ENCODE measurements at regions not wholly inside any gene's neighbourhood (a gene's known extent, or its start where the extent isn't known, plus 50 kb on each side); places are given as distances from the start of the nearest gene placed in this dataset.
"Not testable (repeated sequence)": the region's sequence is repeated elsewhere in the genome, so short reads cannot be mapped to it uniquely, and the experiment has no call there.

GRCh38 chr16:26595199-26595598 is 471.5 kb upstream of the C16orf82 start:
- Histone ChIP-seq H3K27me3 (ENCODE audit: control insufficient read depth, insufficient read depth, low read length) (no peaks in the 10 kb centered on the region), H3K9me3 (ENCODE audit: control insufficient read depth, insufficient read depth, low read depth, low read length) (no peaks in the 10 kb centered on the region), H4K20me1 (ENCODE audit: control insufficient read depth, extremely low read depth, insufficient read depth, low read length) (no peaks in the 10 kb centered on the region), H2AFZ (ENCODE audit: low read length) (no peak overlapping the region), H3K4me1 (ENCODE audit: control insufficient read depth, extremely low read depth, insufficient read depth, low read length) (no peaks in the 10 kb centered on the region), H3K9ac (ENCODE audit: insufficient read depth, low read length) (no peak overlapping the region), H3K79me2 (ENCODE audit: control insufficient read depth, insufficient read depth, low read length) (no peaks in the 10 kb centered on the region), H3K27ac (ENCODE audit: insufficient read depth, low read length) (no peak overlapping the region), H3K36me3 (ENCODE audit: control insufficient read depth, insufficient read depth, low read length) (no peaks in the 10 kb centered on the region), H3K4me2 (ENCODE audit: extremely low read depth, insufficient read depth, low read length) (no peak overlapping the region), H3K4me3 (replicated peaks in 1 of 4; ENCODE audit: control extremely low read depth in 1 of 4, insufficient read depth in 1 of 4, low read depth in 3 of 4, low read length in 4 of 4) (no peak overlapping the region)
- TF ChIP-seq EZH2 (IDR thresholded peaks at IDR 0.05; ENCODE audit: low read length, missing control alignments) = no peak
- TF ChIP-seq CTCF (conservative IDR thresholded peaks at IDR 0.05 in 1 of 2, IDR thresholded peaks at IDR 0.05 in 1 of 2; ENCODE audit: low read depth in 1 of 2, low read length in 2 of 2) = no peak
- DNase-seq (ENCODE audit: low read depth in 2 of 2) = no peak

GRCh38 chr16:26596033-26596432 is 470.7 kb upstream of the C16orf82 start:
- not testable (repeated sequence) for H3K9me3 ChIP-seq (ENCODE audit: control insufficient read depth, insufficient read depth, low read depth, low read length); H3K9ac ChIP-seq (ENCODE audit: insufficient read depth, low read length); H3K27me3 ChIP-seq (ENCODE audit: control insufficient read depth, insufficient read depth, low read length); H3K4me2 ChIP-seq (ENCODE audit: extremely low read depth, insufficient read depth, low read length); DNase-seq (ENCODE audit: low read depth in 2 of 2); H2AFZ ChIP-seq (ENCODE audit: low read length); H3K4me3 ChIP-seq (replicated peaks in 1 of 4; ENCODE audit: control extremely low read depth in 1 of 4, insufficient read depth in 1 of 4, low read depth in 3 of 4, low read length in 4 of 4); H3K36me3 ChIP-seq (ENCODE audit: control insufficient read depth, insufficient read depth, low read length); H4K20me1 ChIP-seq (ENCODE audit: control insufficient read depth, extremely low read depth, insufficient read depth, low read length); H3K79me2 ChIP-seq (ENCODE audit: control insufficient read depth, insufficient read depth, low read length); H3K27ac ChIP-seq (ENCODE audit: insufficient read depth, low read length); H3K4me1 ChIP-seq (ENCODE audit: control insufficient read depth, extremely low read depth, insufficient read depth, low read length)

- H3K9ac ChIP-seq (ENCODE audit: insufficient read depth, low read length) = no peak overlapping the region
- H3K4me3 ChIP-seq (replicated peaks in 1 of 4; ENCODE audit: control extremely low read depth in 1 of 4, insufficient read depth in 1 of 4, low read depth in 3 of 4, low read length in 4 of 4) = no peak overlapping the region
- no peaks in the 10 kb centered on the region for H3K27me3 ChIP-seq (ENCODE audit: control insufficient read depth, insufficient read depth, low read length)
- TF ChIP-seq CTCF (conservative IDR thresholded peaks at IDR 0.05 in 1 of 2, IDR thresholded peaks at IDR 0.05 in 1 of 2; ENCODE audit: low read depth in 1 of 2, low read length in 2 of 2) (no peak), EZH2 (IDR thresholded peaks at IDR 0.05; ENCODE audit: low read length, missing control alignments) (no peak)
- no peak overlapping the region for H3K27ac ChIP-seq (ENCODE audit: insufficient read depth, low read length)
- H3K4me1 ChIP-seq (ENCODE audit: control insufficient read depth, extremely low read depth, insufficient read depth, low read length) = no peaks in the 10 kb centered on the region
- no peaks in the 10 kb centered on the region for H3K36me3 ChIP-seq (ENCODE audit: control insufficient read depth, insufficient read depth, low read length)
- H3K79me2 ChIP-seq (ENCODE audit: control insufficient read depth, insufficient read depth, low read length) = no peaks in the 10 kb centered on the region
- H4K20me1 ChIP-seq (ENCODE audit: control insufficient read depth, extremely low read depth, insufficient read depth, low read length) = no peaks in the 10 kb centered on the region
- no peak overlapping the region for H2AFZ ChIP-seq (ENCODE audit: low read length)
- no peaks in the 10 kb centered on the region for H3K9me3 ChIP-seq (ENCODE audit: control insufficient read depth, insufficient read depth, low read depth, low read length)
- no peak for DNase-seq (ENCODE audit: low read depth in 2 of 2)
- no peak overlapping the region for H3K4me2 ChIP-seq (ENCODE audit: extremely low read depth, insufficient read depth, low read length)
Measured at GRCh38 chr16:26598061-26598460, 468.7 kb upstream of the C16orf82 start.

Data from fibroblast of lung (primary cell).